Mammary epithelial cell (primary cell): ENCODE measurements at regions not wholly inside any gene's neighbourhood (a gene's known extent, or its start where the extent isn't known, plus 50 kb on each side); places are given as distances from the start of the nearest gene placed in this dataset.

Source experiments
- EZH2 ChIP-seq: IDR thresholded peaks from 2 replicates; pipeline ENCODE4 v1.6.1; 2012; ENCODE audit warnings: low read length, inconsistent platforms, borderline replicate concordance
- TF ChIP-seq, protein P1 (sequence below), 2 donors: IDR thresholded peaks in 1 of 2; conservative IDR thresholded peaks in 1 of 2; 2 replicates each; pipeline ENCODE4 v1.5.1; 2011 to 2012; ENCODE audit warnings: inconsistent platforms in 2 of 2, low read length in 2 of 2, mild to moderate bottlenecking in 2 of 2, control low read depth in 1 of 2, low read depth in 1 of 2; ENCODE audit not compliant: insufficient read depth in 1 of 2; ENCODE audit errors: extremely low read depth in 1 of 2

DNA sequence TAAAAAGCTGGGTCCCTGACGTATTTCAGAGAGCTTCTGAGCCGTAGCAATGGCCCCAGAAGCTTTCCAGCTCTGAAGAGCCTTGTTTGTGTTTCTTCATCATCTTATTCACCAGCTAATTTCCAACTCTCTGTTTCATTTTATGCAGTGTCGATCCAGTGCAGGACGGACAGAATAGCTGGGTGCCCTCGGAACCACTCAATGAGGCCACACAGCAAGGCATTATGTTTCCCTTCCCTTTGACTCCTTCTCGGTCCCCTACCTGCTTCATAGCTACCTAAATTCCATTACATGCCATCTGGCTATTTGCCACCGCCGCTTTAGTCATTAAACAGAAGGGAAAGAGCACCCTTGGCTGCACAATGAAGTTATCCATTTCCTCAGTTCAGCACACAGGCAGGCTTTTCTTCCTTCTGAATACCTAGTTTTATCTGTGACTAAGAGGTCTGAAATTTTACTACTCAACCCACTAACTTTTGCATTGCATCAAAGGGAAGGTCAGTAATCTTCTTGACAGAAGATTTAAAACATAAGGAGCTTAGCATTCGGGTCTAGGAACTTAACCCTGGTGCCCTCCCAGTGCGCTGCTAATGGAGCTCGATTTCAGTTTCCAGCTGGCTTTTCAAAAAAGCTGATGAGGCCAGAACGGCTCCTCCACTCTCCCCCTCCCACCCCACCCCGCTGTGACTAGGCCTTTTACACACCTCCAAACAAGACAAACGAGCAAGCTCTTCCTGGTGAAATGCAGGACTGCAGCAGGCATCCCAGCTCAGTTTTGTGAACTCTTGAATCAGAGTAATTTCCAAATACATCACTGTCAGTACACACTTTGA, 176.8 kb downstream of the GXYLT1 start:
- no peak for TF ChIP-seq EZH2
- TF ChIP-seq, protein P1, sequence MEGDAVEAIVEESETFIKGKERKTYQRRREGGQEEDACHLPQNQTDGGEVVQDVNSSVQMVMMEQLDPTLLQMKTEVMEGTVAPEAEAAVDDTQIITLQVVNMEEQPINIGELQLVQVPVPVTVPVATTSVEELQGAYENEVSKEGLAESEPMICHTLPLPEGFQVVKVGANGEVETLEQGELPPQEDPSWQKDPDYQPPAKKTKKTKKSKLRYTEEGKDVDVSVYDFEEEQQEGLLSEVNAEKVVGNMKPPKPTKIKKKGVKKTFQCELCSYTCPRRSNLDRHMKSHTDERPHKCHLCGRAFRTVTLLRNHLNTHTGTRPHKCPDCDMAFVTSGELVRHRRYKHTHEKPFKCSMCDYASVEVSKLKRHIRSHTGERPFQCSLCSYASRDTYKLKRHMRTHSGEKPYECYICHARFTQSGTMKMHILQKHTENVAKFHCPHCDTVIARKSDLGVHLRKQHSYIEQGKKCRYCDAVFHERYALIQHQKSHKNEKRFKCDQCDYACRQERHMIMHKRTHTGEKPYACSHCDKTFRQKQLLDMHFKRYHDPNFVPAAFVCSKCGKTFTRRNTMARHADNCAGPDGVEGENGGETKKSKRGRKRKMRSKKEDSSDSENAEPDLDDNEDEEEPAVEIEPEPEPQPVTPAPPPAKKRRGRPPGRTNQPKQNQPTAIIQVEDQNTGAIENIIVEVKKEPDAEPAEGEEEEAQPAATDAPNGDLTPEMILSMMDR (conservative IDR thresholded peaks at IDR 0.05 in 1 of 2, IDR thresholded peaks at IDR 0.05 in 1 of 2; ENCODE audit: extremely low read depth in 1 of 2, insufficient read depth in 1 of 2, low read depth in 1 of 2, low read length in 2 of 2), result no peak
